SK-N-SH (cell line): ENCODE measurements at regions not wholly inside any gene's neighbourhood (a gene's known extent, or its start where the extent isn't known, plus 50 kb on each side); places are given as distances from the start of the nearest gene placed in this dataset.

Source experiments
- CHD2 ChIP-seq: fragments of 150-350 bp; IDR thresholded peaks from 2 replicates; pipeline ENCODE4 v1.6.1; 2018; ENCODE audit warnings: low read length; ENCODE audit not compliant: partially characterized antibody
- JUND ChIP-seq: IDR thresholded peaks from 2 replicates; pipeline ENCODE4 v1.4.0; 2012
- MXI1 ChIP-seq: IDR thresholded peaks from 2 replicates; pipeline ENCODE4 v1.6.1; 2012; ENCODE audit warnings: mild to moderate bottlenecking, low read depth, low read length, improper control_type of control experiment
- RAD21 ChIP-seq: IDR thresholded peaks from 2 replicates; pipeline ENCODE4 v1.6.1; 2012; ENCODE audit warnings: mild to moderate bottlenecking, low read length
- TEAD4 ChIP-seq: IDR thresholded peaks from 2 replicates; pipeline ENCODE4 v1.4.0; 2012; ENCODE audit warnings: mild to moderate bottlenecking, borderline replicate concordance; ENCODE audit not compliant: insufficient read depth
- TF ChIP-seq, protein P1 (sequence below): IDR thresholded peaks from 2 replicates; pipeline ENCODE4; 2012

- TF ChIP-seq CHD2 (no peak), MXI1 (no peak), RAD21 (no peak), TEAD4 (no peak), JUND (no peak)
- TF ChIP-seq, protein P1, sequence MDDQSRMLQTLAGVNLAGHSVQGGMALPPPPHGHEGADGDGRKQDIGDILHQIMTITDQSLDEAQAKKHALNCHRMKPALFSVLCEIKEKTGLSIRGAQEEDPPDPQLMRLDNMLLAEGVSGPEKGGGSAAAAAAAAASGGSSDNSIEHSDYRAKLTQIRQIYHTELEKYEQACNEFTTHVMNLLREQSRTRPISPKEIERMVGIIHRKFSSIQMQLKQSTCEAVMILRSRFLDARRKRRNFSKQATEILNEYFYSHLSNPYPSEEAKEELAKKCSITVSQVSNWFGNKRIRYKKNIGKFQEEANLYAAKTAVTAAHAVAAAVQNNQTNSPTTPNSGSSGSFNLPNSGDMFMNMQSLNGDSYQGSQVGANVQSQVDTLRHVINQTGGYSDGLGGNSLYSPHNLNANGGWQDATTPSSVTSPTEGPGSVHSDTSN, result no peak
Measured at GRCh38 chr9:19510907-19511306, 102.1 kb downstream of the ACER2 start (continued).
